HG03066 (cell line): ENCODE measurements at regions not wholly inside any gene's neighbourhood (a gene's known extent, or its start where the extent isn't known, plus 50 kb on each side); places are given as distances from the start of the nearest gene placed in this dataset.

Experiments
- ATAC-seq: cut with Tn5 transposase; IDR thresholded peaks from one replicate; pipeline ENCODE4 v1.9.1; 2021; ENCODE audit warnings: low read depth; ENCODE audit not compliant: unreplicated experiment

- ATAC-seq: no peak
These were observed 151.6 kb downstream of the FBXO8 start for GRCh38 chr4:174131901-174132300.

- no peak for ATAC-seq
These were observed 160.8 kb downstream of the FBXO8 start for GRCh38 chr4:174122705-174123104.

- no peak for ATAC-seq
These were observed 162.8 kb downstream of the FBXO8 start for GRCh38 chr4:174120446-174121295.

- no peak for ATAC-seq
These were observed 163.6 kb downstream of the FBXO8 start for GRCh38 chr4:174119830-174120229.

GRCh38 chr4:174119051-174119450 lies 164.4 kb downstream of the FBXO8 start:
- ATAC-seq: no peak

GRCh38 chr4:174118171-174118570 lies 165.3 kb downstream of the FBXO8 start:
- ATAC-seq: no peak

- no peak for ATAC-seq
These were observed 166.0 kb downstream of the FBXO8 start for GRCh38 chr4:174117445-174117844.

GRCh38 chr4:174116021-174116420 lies 167.4 kb downstream of the FBXO8 start:
- ATAC-seq: no peak

- no peak for ATAC-seq
These were observed 172.0 kb downstream of the FBXO8 start for GRCh38 chr4:174111422-174111821.

- no peak for ATAC-seq
These were observed 173.3 kb downstream of the FBXO8 start for GRCh38 chr4:174110180-174110579.

GRCh38 chr4:174107746-174108354 lies 175.6 kb downstream of the FBXO8 start:
- no peak for ATAC-seq

GRCh38 chr4:174105202-174105601 lies 178.3 kb downstream of the FBXO8 start:
- no peak for ATAC-seq

- ATAC-seq: no peak
These were observed 182.6 kb downstream of the FBXO8 start for GRCh38 chr4:174100910-174101309.

GRCh38 chr4:174099712-174100111 lies 183.8 kb downstream of the FBXO8 start:
- no peak for ATAC-seq

- no peak for ATAC-seq
These were observed 186.5 kb downstream of the FBXO8 start for GRCh38 chr4:174096999-174097398.

GRCh38 chr4:174096456-174096855 lies 187.0 kb downstream of the FBXO8 start:
- ATAC-seq: no peak

- no peak for ATAC-seq
These were observed 192.3 kb downstream of the FBXO8 start for GRCh38 chr4:174091130-174091529.

GRCh38 chr4:174089711-174090110 lies 193.8 kb downstream of the FBXO8 start:
- ATAC-seq: no peak

GRCh38 chr4:174088795-174089194 lies 194.7 kb downstream of the FBXO8 start:
- ATAC-seq: no peak

- ATAC-seq: no peak
These were observed 196.4 kb downstream of the FBXO8 start for GRCh38 chr4:174086829-174087799.

GRCh38 chr4:174084981-174085380 lies 198.5 kb downstream of the FBXO8 start:
- ATAC-seq: no peak
